HEK293T (cell line): ENCODE measurements at regions not wholly inside any gene's neighbourhood (a gene's known extent, or its start where the extent isn't known, plus 50 kb on each side); places are given as distances from the start of the nearest gene placed in this dataset.

Source experiments
- CTBP1 ChIP-seq: fragments of 450-650 bp; IDR thresholded peaks from 2 replicates; pipeline ENCODE4 v1.6.1; 2016; ENCODE audit warnings: borderline replicate concordance
- ELF4 ChIP-seq: fragments of 450-650 bp; IDR thresholded peaks from 2 replicates; pipeline ENCODE4 v1.6.1; 2017; ENCODE audit warnings: antibody characterized with exemption
- FOXA1 ChIP-seq: fragments of 450-650 bp; IDR thresholded peaks from 2 replicates; pipeline ENCODE4 v1.6.1; 2016; ENCODE audit warnings: mild to moderate bottlenecking
- FOXM1 ChIP-seq: fragments of 450-650 bp; IDR thresholded peaks from 2 replicates; pipeline ENCODE4 v1.6.1; 2017; ENCODE audit warnings: mild to moderate bottlenecking, borderline replicate concordance
- HDGF ChIP-seq: fragments of 450-650 bp; IDR thresholded peaks from 2 replicates; pipeline ENCODE4 v1.6.1; 2017; ENCODE audit warnings: antibody characterized with exemption, borderline replicate concordance
- PKNOX1 ChIP-seq: fragments of 450-650 bp; IDR thresholded peaks from 2 replicates; pipeline ENCODE4 v1.6.1; 2016
- SP1 ChIP-seq: fragments of 450-650 bp; IDR thresholded peaks from 2 replicates; pipeline ENCODE4 v1.6.1; 2017
- TARDBP ChIP-seq: fragments of 450-650 bp; IDR thresholded peaks from 2 replicates; pipeline ENCODE4 v1.6.1; 2016

- TF ChIP-seq PKNOX1 (no peak; the same call in 1 of the 2 replicates), SP1 (no peak), ELF4 (no peak), TARDBP (no peak), CTBP1 (no peak), FOXM1 (no peak), FOXA1 (no peak), HDGF (no peak)
Observed at GRCh38 chr5:96084874-96085506, 123.3 kb upstream of the ELL2 start.
